Large intestine (tissue), 3 donors: ENCODE measurements at regions not wholly inside any gene's neighbourhood (a gene's known extent, or its start where the extent isn't known, plus 50 kb on each side); places are given as distances from the start of the nearest gene placed in this dataset.
"Not testable (repeated sequence)": the region's sequence is repeated elsewhere in the genome, so short reads cannot be mapped to it uniquely, and the experiment has no call there.

Experiments
- DNase-seq, 2 donors: peaks; one replicate each; pipeline versions ENCODE4 v3.0.0 to v3.0.0-alpha.2; 2013
- H3K27ac ChIP-seq: one replicate; pipeline ENCODE4 v1.5.1; 2013; ENCODE audit warnings: low read length
- H3K27me3 ChIP-seq: 2 replicates; pipeline ENCODE4 v1.6.1; 2013; ENCODE audit warnings: low read length; ENCODE audit not compliant: control insufficient read depth, insufficient read depth
- H3K36me3 ChIP-seq: 2 replicates; pipeline ENCODE4 v1.6.1; 2013; ENCODE audit warnings: low read length; ENCODE audit not compliant: control insufficient read depth, insufficient read depth
- H3K4me1 ChIP-seq: one replicate; pipeline ENCODE4 v1.6.1; 2013; ENCODE audit warnings: low read length; ENCODE audit not compliant: control insufficient read depth, insufficient read depth
- H3K4me3 ChIP-seq: one replicate; pipeline ENCODE4 v1.5.1; 2013; ENCODE audit warnings: low read length
- H3K9me3 ChIP-seq: one replicate; pipeline ENCODE4 v1.6.1; 2013; ENCODE audit warnings: mild to moderate bottlenecking, low read depth, low read length, moderate library complexity; ENCODE audit not compliant: control insufficient read depth
- WGBS: methylation state at CpG from one replicate; pipeline ENCODE4 v1.1.5; 2013; ENCODE audit warnings: low lambda C conversion rate; ENCODE audit not compliant: insufficient coverage; 5-methylcytosine and 5-hydroxymethylcytosine counted together

- DNase-seq = peak; percentile 35 to 53
- peak overlapping the region; percentile 27 for H3K27ac ChIP-seq
- 83% methylated on average over 2 of the region's 5 CpGs for WGBS
These were observed 609.8 kb downstream of the RFPL4B start for GRCh38 chr6:112956696-112957535.

GRCh38 chr6:112957536-112957916 lies 610.4 kb downstream of the RFPL4B start:
- WGBS = 92% methylated on average over 2 of the region's 2 CpGs
- H3K4me3 ChIP-seq = no peak overlapping the region
- no peaks in the 10 kb centered on the region for H3K4me1 ChIP-seq
- no peak overlapping the region for H3K27ac ChIP-seq
- no peaks in the 10 kb centered on the region for H3K9me3 ChIP-seq
- H3K27me3 ChIP-seq = no peaks in the 10 kb centered on the region
- DNase-seq = no peak
- no peaks in the 10 kb centered on the region for H3K36me3 ChIP-seq

More at GRCh38 chr6:112956696-112957535, 609.8 kb downstream of the RFPL4B start:
- Histone ChIP-seq H3K36me3 (no peaks in the 10 kb centered on the region), H3K4me3 (no peak overlapping the region), H3K4me1 (no peaks in the 10 kb centered on the region), H3K9me3 (no peaks in the 10 kb centered on the region), H3K27me3 (no peaks in the 10 kb centered on the region)

- no CpG with 5 or more reads among the region's 3 CpGs for WGBS
- not testable (repeated sequence) for H3K4me1 ChIP-seq, H3K27me3 ChIP-seq, H3K9me3 ChIP-seq, H3K27ac ChIP-seq, DNase-seq, H3K36me3 ChIP-seq, H3K4me3 ChIP-seq
These were observed 613.0 kb downstream of the RFPL4B start for GRCh38 chr6:112960130-112960529.

GRCh38 chr6:112967974-112968373 lies 620.8 kb downstream of the RFPL4B start:
- Histone ChIP-seq H3K36me3 (no peaks in the 10 kb centered on the region), H3K4me3 (no peak overlapping the region), H3K27me3 (no peaks in the 10 kb centered on the region), H3K9me3 (peaks cover 2% of the 10 kb centered on the region), H3K27ac (no peak overlapping the region), H3K4me1 (no peaks in the 10 kb centered on the region)
- no CpG with 5 or more reads among the region's 1 CpG for WGBS
- no peak for DNase-seq

- Histone ChIP-seq H3K27me3 (no peaks in the 10 kb centered on the region), H3K4me1 (no peaks in the 10 kb centered on the region), H3K36me3 (no peaks in the 10 kb centered on the region), H3K27ac (no peak overlapping the region), H3K4me3 (no peak overlapping the region), H3K9me3 (peaks cover 2% of the 10 kb centered on the region)
- DNase-seq = no peak
- WGBS = no CpG with 5 or more reads among the region's 1 CpG
These were observed 624.5 kb downstream of the RFPL4B start for GRCh38 chr6:112971651-112972050.

- H3K4me1 ChIP-seq, DNase-seq, H3K27me3 ChIP-seq, H3K4me3 ChIP-seq, H3K27ac ChIP-seq, H3K36me3 ChIP-seq, H3K9me3 ChIP-seq: not testable (repeated sequence)
- 100% methylated on average over 1 of the region's 4 CpGs for WGBS
These were observed 627.8 kb downstream of the RFPL4B start for GRCh38 chr6:112974931-112975330.

GRCh38 chr6:112976579-112976978 lies 629.4 kb downstream of the RFPL4B start:
- not testable (repeated sequence) for H3K4me3 ChIP-seq, H3K4me1 ChIP-seq, H3K36me3 ChIP-seq, H3K27me3 ChIP-seq, H3K27ac ChIP-seq, H3K9me3 ChIP-seq
- peak; percentile 15 to 29 for DNase-seq

GRCh38 chr6:112979830-112980229 lies 632.7 kb downstream of the RFPL4B start:
- WGBS = 69% methylated on average over 4 of the region's 5 CpGs
- peak in 1 of 2 donors; percentile 38 for DNase-seq
- no peak overlapping the region for H3K4me3 ChIP-seq
- no peak overlapping the region for H3K27ac ChIP-seq
- no peaks in the 10 kb centered on the region for H3K27me3 ChIP-seq
- no peaks in the 10 kb centered on the region for H3K36me3 ChIP-seq
- no peaks in the 10 kb centered on the region for H3K4me1 ChIP-seq
- H3K9me3 ChIP-seq = no peaks in the 10 kb centered on the region

- H3K27me3 ChIP-seq = no peaks in the 10 kb centered on the region
- no peak for DNase-seq
- no peaks in the 10 kb centered on the region for H3K9me3 ChIP-seq
- no peaks in the 10 kb centered on the region for H3K4me1 ChIP-seq
- no peak overlapping the region for H3K4me3 ChIP-seq
- no peak overlapping the region for H3K27ac ChIP-seq
- no peaks in the 10 kb centered on the region for H3K36me3 ChIP-seq
- WGBS = no CpG with 5 or more reads among the region's 3 CpGs
These were observed 633.5 kb downstream of the RFPL4B start for GRCh38 chr6:112980676-112981075.

- Histone ChIP-seq H3K4me1 (no peaks in the 10 kb centered on the region), H3K27me3 (no peaks in the 10 kb centered on the region), H3K9me3 (no peaks in the 10 kb centered on the region), H3K4me3 (no peak overlapping the region), H3K27ac (no peak overlapping the region), H3K36me3 (no peaks in the 10 kb centered on the region)
- no CpG with 5 or more reads among the region's 1 CpG for WGBS
- DNase-seq = peak; percentile 9 to 41
These were observed 636.7 kb downstream of the RFPL4B start for GRCh38 chr6:112983713-112984261.

GRCh38 chr6:112984899-112985298 lies 637.8 kb downstream of the RFPL4B start:
- Histone ChIP-seq H3K36me3 (no peaks in the 10 kb centered on the region), H3K4me1 (no peaks in the 10 kb centered on the region), H3K4me3 (no peak overlapping the region), H3K27me3 (no peaks in the 10 kb centered on the region), H3K9me3 (no peaks in the 10 kb centered on the region), H3K27ac (no peak overlapping the region)
- WGBS = no CpG with 5 or more reads among the region's 2 CpGs
- DNase-seq = no peak
